Muscle of arm (tissue), 1 donor: ENCODE measurements at regions not wholly inside any gene's neighbourhood (a gene's known extent, or its start where the extent isn't known, plus 50 kb on each side); places are given as distances from the start of the nearest gene placed in this dataset.
"Not testable (repeated sequence)": the region's sequence is repeated elsewhere in the genome, so short reads cannot be mapped to it uniquely, and the experiment has no call there.

Experiments used
- DNase-seq: peaks from one replicate; pipeline ENCODE4 v3.0.0-alpha.2; 2013

GRCh38 chr9:103397868-103398600 is 402.9 kb downstream of the CYLC2 start:
- DNase-seq: peak; percentile 4

- DNase-seq: no peak
Measured at GRCh38 chr9:103399535-103399934, 404.4 kb downstream of the CYLC2 start.

GRCh38 chr9:103407260-103407659 is 412.1 kb downstream of the CYLC2 start:
- DNase-seq: no peak

- no peak for DNase-seq
Measured at GRCh38 chr9:103410059-103410458, 414.9 kb downstream of the CYLC2 start.

- DNase-seq: peak; percentile 61
Measured at GRCh38 chr9:103427696-103428095, 432.6 kb downstream of the CYLC2 start.

- no peak for DNase-seq
Measured at GRCh38 chr9:103430469-103430868, 435.3 kb downstream of the CYLC2 start.

- no peak for DNase-seq
Measured at GRCh38 chr9:103431809-103432208, 436.7 kb downstream of the CYLC2 start.

GRCh38 chr9:103444176-103444575 is 449.0 kb downstream of the CYLC2 start:
- DNase-seq: no peak

- DNase-seq: peak; percentile 47
Measured at GRCh38 chr9:103458826-103459225, 463.7 kb downstream of the CYLC2 start.

GRCh38 chr9:103471241-103471640 is 476.1 kb downstream of the CYLC2 start:
- no peak for DNase-seq

- DNase-seq: peak; percentile 13
Measured at GRCh38 chr9:103474156-103474555, 479.0 kb downstream of the CYLC2 start.

- no peak for DNase-seq
Measured at GRCh38 chr9:103483471-103484096, 488.5 kb downstream of the CYLC2 start.

GRCh38 chr9:103485138-103485537 is 490.0 kb downstream of the CYLC2 start:
- DNase-seq: no peak

GRCh38 chr9:103514767-103515166 is 519.6 kb downstream of the CYLC2 start:
- DNase-seq: no peak

GRCh38 chr9:103522409-103522808 is 527.3 kb downstream of the CYLC2 start:
- no peak for DNase-seq

- no peak for DNase-seq
Measured at GRCh38 chr9:103530934-103531333, 535.8 kb downstream of the CYLC2 start.

- no peak for DNase-seq
Measured at GRCh38 chr9:103533318-103533717, 538.2 kb downstream of the CYLC2 start.

- DNase-seq: no peak
Measured at GRCh38 chr9:103537426-103537825, 542.3 kb downstream of the CYLC2 start.

- no peak for DNase-seq
Measured at GRCh38 chr9:103545260-103545659, 548.8 kb upstream of the SMC2 start.

GRCh38 chr9:103552712-103553111 is 541.4 kb upstream of the SMC2 start:
- no peak for DNase-seq

GRCh38 chr9:103574056-103574455 is 520.1 kb upstream of the SMC2 start:
- DNase-seq: no peak

GRCh38 chr9:103586721-103587120 is 507.4 kb upstream of the SMC2 start:
- DNase-seq: no peak

- DNase-seq: no peak
Measured at GRCh38 chr9:103601287-103601686, 492.8 kb upstream of the SMC2 start.

- not testable (repeated sequence) for DNase-seq
Measured at GRCh38 chr9:103611950-103612349, 482.2 kb upstream of the SMC2 start.
